HG03045 (cell line): ENCODE measurements at regions not wholly inside any gene's neighbourhood (a gene's known extent, or its start where the extent isn't known, plus 50 kb on each side); places are given as distances from the start of the nearest gene placed in this dataset.

Experiments used
- ATAC-seq: cut with Tn5 transposase; IDR thresholded peaks from one replicate; pipeline ENCODE4 v1.9.1; 2021; ENCODE audit warnings: mild to moderate bottlenecking, moderate library complexity; ENCODE audit not compliant: unreplicated experiment

DNA sequence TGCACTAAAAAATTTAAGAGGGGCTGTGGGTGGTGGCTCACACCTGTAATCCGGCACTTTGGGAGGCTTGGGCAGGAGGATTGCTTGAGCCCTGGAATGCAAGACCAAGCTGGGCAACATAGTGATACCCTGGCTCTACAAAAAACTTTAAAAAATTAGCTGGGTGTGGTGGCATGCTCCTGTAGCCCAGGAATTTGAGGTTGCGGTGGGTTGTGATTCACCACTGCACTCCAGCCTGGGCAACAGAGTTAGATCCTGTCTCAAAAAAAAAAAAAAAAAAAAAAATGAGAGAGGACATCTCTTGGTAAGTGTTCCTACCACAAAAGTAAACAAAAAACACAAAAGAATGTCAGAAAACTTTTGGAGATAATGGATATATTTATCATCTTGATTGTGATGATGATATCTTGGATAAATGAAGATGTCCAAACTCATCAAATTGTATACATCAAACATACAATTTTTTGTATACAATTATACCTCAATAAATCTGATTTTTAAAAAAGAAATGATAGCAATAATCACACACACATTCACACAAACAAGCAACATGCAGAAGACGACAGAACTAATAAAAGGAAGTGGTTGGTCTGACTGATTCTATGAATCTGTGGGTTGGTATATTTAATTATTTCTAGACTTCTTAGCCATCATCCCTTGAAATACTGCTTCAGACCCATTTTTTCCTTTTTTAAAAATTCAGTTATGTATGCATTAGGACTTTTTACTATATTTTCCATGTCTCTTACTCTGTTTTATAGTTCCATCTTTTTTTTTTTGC lies 465.9 kb downstream of the PLA2G4A start:
- ATAC-seq = no peak

DNA sequence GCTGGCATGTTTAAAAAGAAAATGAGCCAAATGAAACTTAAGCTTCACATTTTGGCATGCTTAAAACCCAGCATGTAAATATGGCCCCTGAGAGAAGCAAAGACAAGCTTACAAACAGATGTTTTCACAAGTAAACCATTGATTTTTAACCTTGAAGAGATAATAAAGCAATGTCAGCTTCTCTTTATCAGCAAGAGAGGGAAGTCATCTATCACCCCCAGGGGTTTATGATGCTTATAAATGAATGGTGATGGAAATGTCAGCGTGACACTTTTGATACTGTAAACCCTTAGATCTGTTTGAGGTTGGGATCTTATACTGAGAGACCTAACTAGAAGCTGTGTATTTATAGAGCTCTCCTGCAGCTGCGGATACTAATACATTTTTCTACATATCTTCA lies 471.3 kb downstream of the PLA2G4A start:
- no peak for ATAC-seq

DNA sequence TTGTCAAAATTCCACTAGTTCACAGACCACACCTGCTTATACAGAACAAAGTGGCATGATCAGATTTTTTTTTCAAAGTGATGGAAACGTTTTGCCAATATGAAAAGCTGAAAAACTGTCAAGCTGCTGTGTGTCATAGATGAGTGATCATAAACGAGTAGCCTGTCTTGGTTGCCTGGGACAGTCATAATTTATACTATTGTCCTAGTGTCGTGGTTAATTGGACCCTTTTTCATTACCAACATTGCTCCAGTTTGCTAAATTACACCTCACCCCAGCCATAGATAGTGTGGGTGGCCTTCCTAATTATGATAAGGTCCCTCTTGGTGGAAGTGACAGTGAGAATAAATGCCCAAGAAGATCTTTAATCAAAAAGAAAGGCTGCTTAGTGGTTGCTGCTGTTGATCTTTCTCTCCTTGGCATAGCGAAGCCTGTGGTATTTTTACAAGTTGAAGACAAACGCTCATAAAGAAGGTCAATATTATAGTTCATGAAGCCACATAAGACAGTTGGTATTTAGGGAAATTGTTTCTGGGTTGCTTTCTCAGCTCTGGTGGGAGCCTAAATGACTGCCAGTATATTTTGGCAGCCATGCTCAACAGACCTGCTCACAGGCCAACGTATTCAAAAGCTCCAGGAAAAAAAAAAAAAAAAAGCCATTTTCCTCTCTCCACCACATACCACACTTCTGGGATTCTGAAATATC lies 478.1 kb downstream of the PLA2G4A start:
- ATAC-seq = no peak

DNA sequence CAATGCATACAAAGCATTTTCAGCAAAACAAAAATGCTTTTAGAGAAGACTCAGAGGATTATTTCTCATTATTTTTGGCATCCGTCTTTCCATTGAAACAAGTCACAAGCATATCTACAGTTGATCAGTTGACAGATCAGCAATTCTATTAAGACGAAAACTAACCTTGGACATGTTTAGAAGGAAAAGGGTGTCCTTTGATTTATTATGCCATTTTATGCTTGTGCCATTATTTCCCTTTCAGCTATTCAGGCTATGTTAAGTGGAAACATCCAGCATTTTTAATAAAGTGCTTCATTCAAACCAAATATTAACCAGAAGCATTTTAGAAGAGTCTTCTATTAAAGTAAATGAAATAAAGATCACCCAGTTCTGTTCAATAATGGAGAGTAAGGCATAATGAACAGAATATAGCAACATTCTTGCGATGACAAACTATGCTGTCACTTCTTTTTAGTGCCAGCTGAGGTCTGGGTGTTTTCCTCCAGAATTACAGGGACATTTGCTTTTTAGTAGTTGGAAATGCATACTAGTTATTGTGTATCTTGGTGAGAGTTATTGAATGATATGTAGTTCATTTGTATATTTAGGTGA lies 481.4 kb downstream of the PLA2G4A start:
- no peak for ATAC-seq

DNA sequence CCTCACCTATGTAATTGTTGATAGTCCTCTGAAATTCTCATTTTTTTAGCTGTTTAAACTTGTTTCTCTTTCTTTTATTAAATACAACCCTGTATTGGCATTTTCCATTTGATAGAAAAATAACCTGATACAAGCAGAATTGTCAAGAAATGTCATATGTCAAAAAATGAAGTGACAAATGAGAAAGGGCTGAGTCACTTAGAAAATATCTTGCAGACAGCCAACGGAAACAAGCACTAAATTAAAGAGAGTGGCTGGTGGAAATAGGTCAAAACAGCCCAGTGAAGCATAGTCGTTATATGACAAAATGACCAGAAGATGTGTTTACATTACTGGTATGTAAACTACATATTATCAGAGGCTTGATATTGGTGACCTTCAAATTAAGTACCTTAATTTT lies 484.4 kb downstream of the PLA2G4A start:
- ATAC-seq = no peak

DNA sequence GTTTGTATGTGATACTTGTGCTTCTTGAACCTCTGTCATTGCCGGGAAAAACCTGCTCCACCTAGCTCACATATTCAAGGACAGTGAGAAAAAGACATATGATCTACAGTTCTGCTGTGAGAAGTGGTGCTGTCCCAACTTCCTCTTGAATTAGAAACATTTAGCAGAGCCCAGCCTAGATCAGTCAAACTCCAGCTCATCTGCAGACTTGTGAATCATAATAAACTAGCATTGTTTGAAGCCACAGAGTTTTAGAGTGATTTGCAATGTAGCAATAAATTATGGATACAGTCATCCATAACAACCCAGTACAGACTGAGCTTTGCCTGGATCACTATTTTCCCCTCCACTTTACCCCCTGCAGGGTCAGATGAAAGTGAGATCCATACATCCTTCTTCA lies 497.8 kb downstream of the PLA2G4A start:
- ATAC-seq = no peak

DNA sequence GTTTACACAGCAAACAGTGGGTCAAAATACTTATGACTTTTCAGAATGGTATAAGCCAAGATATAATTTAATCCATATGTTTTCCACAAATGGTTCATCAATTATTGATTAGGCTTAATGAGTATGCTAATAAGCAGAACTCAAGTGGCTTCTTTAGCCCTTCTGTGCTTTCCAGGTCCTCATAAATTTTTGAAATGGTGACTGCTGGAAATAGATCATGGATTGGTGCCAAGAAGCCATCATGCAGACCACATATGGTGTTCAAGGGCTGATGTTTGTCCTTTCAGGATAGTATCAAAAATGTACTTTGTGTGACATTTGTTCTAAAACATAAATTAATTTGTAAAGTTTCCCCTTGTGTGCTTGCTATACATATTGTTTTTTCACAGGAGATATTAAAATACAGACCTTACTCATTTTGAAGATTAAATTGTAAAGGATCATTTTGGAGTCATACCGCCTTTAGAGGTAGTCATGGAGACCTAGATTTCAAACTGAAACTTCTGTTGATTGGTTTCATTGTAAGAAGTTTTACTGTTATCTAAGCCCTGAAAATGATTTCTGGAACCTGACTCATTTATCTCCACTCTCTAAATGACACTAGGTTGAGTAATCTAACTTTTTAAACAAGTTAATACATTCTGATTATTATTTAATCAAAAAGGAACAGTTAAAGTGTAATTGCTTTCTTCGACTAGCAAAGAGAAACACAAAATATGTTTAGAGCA lies 507.9 kb downstream of the PLA2G4A start:
- no peak for ATAC-seq

DNA sequence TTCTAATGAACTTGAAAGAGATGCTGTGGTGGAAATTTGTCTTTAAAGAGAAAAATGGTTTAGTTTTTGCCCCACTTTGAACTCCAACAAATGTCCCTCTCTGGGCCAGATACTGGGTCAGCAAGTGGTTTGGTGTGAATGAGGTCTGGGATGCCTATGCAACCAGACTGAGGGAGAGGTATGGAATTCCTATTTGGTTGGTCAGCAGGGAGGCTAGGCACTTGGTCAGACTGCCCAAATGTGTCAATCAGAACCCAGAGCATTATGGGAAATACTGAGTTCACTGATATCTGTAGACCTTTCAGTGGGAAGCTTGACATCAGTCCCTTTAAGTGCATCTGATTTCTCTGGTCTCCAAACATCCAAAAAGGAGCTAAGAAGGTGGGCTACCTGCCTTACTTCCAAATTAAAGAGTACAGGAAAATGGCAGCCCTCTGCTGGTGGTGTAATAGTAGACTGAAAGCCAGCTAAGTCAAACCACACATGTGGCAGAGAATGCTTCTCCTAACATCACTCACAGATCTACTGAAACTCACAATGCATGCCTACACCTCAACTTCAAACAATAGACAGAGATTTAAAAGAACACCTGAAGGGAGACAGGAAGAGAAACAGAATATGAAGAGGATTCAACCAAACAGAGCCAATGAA lies 510.1 kb downstream of the PLA2G4A start:
- no peak for ATAC-seq

DNA sequence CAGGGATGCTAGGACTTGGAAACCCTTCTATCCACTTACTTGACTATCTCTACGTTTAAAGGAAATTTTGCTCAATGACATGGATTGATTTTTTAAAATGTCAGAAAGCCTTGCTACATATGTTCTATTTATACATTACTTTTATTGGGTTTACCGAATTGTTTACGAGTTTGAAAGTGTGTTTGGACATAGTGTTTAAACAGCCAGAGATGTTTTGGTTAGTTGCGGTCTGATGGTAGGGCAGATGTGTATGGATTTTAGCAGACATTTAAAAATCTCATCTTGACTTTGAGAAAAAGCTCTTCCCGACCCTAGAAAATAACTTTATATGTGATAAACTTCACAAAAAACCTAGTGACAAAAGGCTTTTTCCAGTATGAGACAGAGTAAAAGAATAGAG lies 513.7 kb downstream of the PLA2G4A start:
- no peak for ATAC-seq

DNA sequence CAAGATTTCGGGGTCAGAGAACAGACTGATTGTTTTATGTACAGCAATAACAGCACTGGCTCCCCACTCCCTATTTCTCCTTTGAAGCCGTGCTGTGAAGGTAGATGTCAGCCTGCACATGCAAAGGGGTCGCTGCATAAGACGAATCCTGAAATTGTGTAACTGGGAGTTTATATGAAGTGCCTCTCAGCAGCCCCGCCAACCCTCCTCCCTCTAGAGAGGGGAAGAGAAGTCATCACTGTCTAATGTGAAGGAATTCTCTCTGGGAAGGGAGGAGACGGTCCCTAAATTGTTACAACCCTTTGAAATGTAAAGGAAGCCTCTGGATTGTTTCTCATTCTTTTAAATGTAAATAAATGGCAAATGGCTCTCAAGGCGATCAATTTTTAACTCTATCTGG lies 545.3 kb downstream of the PLA2G4A start:
- ATAC-seq = no peak

DNA sequence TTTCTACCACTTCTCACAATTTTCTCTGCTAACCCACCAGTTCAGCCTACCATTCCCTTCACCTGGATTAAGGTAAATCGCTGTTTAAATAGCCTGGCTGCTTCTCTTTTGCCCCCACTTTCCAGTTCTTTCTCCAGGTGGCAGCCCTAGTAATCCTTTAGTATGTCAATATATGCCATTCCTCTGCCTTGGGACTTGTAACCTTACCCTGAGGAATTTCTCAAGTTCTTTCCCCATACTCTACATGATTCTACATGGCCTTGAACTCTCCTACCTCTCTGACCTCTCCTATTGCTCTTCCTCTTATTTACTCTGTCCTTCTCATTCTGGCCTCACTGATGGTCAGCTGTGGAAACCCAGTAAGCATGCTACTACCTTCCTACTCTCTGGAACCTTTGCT lies 546.0 kb downstream of the PLA2G4A start:
- no peak for ATAC-seq

DNA sequence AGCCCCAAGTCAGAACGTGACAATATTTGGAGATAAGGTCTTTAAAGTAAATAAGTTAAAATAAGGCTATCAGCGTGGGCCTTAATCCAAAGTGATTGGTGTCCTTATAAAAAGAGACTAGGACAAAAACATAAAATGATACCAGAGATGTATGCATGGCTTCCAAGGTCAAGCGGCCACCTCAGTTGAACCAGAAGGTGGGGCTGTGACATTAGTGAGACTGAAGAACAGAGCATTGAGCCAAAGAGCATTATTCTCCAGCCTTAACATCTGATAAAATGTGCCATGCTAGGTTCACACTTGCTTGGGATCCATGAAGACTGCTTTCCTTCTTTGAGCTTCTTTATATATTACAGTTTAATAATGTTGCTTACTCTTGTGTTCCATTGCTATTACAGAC lies 554.6 kb downstream of the PLA2G4A start:
- ATAC-seq = no peak

DNA sequence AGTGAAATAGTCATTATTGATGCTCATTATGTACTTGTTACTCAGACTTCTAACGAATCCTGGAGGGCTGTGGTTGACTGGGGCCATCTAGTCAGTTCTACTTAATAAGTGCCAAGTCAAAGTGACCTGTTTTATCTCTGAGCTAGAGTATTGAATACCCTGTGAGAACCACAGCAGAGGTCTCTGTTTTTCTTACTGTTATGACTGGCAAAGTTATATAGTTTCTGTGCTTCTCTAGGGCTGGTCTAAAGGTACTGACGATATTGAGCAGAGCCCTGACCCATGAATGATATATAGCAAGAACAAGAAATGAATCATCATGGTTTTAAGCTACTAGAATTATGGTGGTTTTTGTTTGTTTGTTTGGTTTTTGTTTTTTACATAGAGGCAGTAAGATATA lies 555.8 kb downstream of the PLA2G4A start:
- ATAC-seq = peak; percentile 89

DNA sequence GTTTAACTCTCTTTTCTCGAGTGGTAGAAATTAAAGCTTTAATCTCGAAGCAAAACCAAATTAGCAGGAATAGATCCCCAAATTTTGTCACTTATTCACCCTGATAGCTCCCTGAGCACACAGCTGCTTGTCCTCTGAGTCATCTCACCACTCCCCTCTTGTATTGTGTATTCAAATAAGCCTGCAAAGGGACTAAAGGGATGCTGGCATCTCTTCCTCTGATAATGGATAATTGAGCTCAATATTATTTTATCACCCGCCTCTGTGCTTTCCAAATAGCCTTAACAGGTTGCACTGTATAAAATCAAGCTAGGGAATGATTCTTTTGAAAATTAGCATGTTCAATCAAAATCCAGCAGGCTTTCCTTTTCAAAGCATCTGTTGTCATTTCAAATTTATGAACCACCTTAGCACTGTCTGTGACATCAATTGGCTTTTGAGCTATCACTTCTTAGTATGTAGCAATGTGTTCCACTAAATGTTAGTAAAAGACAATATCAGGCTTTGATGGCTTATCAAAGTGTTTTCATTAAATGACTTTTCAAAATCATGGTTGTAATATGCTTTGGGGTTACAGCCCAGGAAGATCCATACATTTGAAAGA lies 561.6 kb downstream of the PLA2G4A start:
- no peak for ATAC-seq

DNA sequence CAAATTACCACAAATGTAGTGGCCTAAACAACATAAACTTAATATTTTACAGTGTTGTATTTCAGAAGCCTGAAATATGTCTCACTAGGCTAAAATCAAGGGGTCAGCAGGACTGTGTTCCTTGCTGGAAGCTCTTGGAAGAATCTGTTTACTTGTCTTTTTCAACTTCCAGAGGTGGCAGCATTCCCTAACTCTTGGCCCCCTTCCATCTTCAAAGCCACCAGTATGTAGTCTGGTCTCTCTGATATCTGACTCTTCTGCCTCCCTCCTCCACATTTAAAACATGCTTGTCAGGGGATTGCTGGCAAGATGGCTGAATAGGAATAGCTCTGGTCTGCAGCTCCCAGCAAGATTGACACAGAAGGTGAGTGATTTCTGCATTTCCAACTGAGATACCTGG lies 567.5 kb downstream of the PLA2G4A start:
- ATAC-seq = no peak

DNA sequence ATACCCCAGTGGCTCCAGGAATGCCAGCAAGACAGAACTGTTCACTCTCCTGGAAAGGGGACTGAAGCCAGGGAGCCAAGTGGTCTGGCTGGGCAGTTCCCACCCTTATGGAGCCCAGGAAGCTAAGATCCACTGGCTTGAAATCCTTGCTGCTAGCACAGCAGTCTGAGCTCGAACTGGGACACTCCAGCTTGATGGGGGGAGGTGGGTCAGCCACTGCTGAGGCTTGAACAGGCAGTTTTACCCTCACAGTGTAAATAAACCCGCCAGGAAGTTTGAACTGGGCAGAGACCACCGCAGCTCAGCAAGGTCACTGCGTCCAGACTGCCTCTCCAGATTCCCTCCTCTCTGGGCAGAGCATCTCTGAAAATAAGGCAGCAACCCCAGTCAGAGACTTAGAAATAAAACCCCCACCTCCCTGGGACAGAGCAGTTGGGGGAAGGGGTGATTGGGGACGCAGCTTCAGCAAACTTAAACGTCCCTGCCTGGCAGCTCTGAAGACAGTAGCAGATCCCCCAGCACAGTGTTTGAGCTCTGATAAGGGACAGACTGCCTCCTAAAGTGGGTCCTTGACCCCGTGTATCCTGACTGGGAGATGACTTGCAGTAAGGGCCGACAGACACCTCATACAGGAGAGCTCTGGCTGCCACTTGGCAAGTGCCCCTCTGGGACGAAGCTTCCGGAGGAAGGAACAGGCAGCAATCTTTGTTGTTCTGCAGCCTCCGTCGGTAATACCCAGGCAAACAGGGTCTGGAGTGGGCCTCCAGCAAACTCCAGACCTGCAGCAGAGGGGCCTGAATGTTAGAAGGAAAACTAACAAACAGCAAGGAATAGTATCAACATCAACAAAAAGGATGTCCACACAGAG lies 568.4 kb downstream of the PLA2G4A start:
- ATAC-seq = no peak

DNA sequence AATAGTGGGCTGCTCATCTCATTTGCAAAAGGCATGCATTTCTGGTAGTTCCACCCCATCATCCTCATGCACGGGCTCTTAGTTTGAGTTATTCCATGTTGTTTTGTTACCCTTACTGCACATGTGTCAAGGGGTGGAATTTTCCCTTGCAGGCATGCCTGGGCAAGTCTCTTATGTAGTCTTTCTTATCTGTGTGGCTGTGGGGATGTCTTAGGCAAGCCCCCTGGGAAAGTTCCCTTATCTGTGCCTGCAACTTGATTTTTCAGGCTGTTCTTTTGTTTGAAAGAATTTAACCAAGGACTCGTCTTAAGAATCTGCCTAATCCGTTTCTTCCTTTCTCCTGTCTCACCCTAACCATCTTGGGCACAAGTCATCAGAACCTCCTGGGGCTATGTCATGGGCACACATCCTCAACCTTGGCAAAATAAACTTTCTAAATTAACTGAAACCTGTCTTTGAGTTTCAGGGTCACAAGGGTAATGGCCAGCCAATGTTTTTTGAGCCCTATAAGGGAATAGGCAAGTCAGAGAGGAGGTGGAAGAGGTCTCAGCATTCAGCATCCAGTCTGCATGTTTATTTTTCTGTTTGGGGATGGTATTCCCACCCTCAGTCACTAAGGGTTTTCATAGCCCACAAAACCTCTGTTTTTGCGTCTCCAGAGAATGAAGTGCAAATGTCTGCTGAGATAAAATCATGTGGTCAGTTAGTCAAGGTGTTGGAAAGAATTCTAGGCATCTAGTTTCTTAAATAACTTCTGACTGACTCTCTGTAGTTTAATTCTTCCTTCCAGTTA lies 579.7 kb downstream of the PLA2G4A start:
- ATAC-seq = no peak

DNA sequence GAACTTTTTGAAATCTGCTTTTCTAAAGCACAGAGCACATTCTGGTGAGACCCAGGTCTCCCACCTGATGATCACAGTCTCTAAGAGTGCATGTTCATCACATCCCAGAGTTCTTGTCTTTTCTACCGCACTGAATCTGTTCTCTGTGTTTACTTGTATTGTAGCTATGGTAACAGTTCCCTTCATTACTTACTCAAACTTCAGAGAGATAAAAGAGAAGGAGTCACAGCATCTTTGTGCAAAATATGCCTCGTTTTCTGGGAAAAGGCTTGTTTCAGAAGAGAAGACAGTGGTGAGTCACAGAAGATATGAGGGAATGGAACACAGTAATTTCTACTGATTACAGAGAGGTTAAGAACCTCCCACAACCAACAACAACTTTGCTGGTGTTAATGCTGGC lies 580.6 kb downstream of the PLA2G4A start:
- ATAC-seq = no peak

DNA sequence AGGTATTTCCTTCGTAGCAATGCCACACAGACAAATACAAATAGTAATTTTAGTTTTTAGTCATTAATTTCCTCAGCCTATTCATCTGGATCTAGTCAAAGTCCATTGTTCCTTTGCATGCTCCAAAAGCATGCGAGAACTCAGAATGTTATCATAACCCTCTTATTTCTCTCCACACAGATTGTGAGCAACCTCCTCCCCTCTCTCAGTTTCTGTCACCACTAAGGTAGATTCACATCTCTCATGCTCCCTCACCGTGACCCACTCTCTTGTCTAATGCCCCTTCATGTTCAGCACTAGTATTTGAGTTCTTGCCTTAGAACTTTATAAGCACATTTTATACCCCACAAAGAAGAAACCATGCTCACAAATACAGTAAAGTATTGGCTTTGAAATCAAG lies 582.4 kb downstream of the PLA2G4A start:
- no peak for ATAC-seq
